ENCODE measurements at regions not wholly inside any gene's neighbourhood (a gene's known extent, or its start where the extent isn't known, plus 50 kb on each side); places are given as distances from the start of the nearest gene placed in this dataset.

DNA sequence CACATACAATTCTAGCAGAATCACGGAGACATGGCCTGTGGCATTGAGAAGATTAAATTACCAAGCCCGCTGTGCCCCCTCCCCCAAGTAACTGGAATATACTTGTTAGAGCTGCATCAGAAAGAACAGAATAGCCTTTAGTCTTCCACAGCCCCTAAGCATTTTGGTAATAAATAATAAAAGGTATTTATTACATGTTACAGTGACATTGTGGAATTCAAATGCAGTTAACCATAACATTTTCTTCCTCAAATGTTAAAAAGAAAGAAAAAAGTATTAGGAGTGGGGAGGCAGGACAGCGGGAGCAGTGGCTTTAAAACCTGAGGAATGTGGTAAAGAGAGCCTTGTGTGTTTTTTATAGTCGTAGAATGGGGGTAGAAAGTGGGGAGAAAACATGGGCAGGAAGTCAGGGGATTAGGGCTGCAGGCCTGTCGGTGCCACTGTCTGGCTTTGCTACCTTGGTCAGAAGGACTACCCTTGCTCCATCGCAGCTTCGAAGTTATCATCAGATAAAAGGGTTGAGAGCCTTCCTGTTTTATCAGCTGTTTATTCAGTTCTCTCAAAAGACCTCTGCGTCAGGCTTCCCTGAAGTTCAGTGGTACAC is 255.9 kb downstream of the MSRB3 start:
- Histone ChIP-seq H3K9me1 (ENCODE audit: control insufficient read depth, insufficient read depth, low read length) (no peaks in the 10 kb centered on the region), H3K4me2 (ENCODE audit: insufficient read depth, low read length) (no peak overlapping the region), H3K9ac (ENCODE audit: insufficient read depth in 1 of 2, low read depth in 2 of 2, low read length in 2 of 2) (no peak overlapping the region), H3K27me3 (ENCODE audit: control insufficient read depth in 2 of 2, insufficient read depth in 2 of 2, low read length in 2 of 2) (no peaks in the 10 kb centered on the region), H3K36me3 (ENCODE audit: control insufficient read depth, insufficient read depth, low read length) (no peaks in the 10 kb centered on the region), H3K4me1 (replicated peaks in 1 of 2; ENCODE audit: control insufficient read depth in 2 of 2, insufficient read depth in 2 of 2, low read length in 2 of 2) (no peaks in the 10 kb centered on the region; a peak in 1 of 5 replicates), H3K4me3 (no peak overlapping the region), H4K20me1 (replicated peaks; ENCODE audit: control insufficient read depth, insufficient read depth, low read length) (no peaks in the 10 kb centered on the region), H3K9me3 (replicated peaks; ENCODE audit: control insufficient read depth, insufficient read depth, low read depth, low read length) (no peaks in the 10 kb centered on the region), H3K79me2 (ENCODE audit: control insufficient read depth, insufficient read depth, low read length) (no peaks in the 10 kb centered on the region), H2AFZ (ENCODE audit: low read depth, low read length) (no peak overlapping the region), H3K27ac (ENCODE audit: extremely low read depth, low read depth, low read length) (no peak overlapping the region)
- no peak for FAIRE-seq
- ATAC-seq = no peak
- ChIA-PET CTCF (ENCODE audit: low intra/inter-chr PET ratio) (no interaction called here), POLR2A (no interaction called here)
- DNase-seq (ENCODE audit: extremely low read depth in 1 of 4, low spot score in 3 of 4) = no peak
- intact Hi-C loops (cut with micrococcal nuclease) (no loop called here), in situ Hi-C loops (cut with MboI) (no loop called here)
- 2% methylated on average over 8 of the region's 8 CpGs for WGBS (ENCODE audit: insufficient coverage, low coverage, missing lambda C conversion rate)
- no TSS peak for BruUV-seq (replicated peaks)
- TF ChIP-seq NFYB (IDR thresholded peaks at IDR 0.05; ENCODE audit: extremely low read depth, insufficient read length) (no peak), EWSR1 (IDR thresholded peaks at IDR 0.05; ENCODE audit: borderline replicate concordance, low read depth, partially characterized antibody) (no peak)
- TF ChIP-seq, protein P1, sequence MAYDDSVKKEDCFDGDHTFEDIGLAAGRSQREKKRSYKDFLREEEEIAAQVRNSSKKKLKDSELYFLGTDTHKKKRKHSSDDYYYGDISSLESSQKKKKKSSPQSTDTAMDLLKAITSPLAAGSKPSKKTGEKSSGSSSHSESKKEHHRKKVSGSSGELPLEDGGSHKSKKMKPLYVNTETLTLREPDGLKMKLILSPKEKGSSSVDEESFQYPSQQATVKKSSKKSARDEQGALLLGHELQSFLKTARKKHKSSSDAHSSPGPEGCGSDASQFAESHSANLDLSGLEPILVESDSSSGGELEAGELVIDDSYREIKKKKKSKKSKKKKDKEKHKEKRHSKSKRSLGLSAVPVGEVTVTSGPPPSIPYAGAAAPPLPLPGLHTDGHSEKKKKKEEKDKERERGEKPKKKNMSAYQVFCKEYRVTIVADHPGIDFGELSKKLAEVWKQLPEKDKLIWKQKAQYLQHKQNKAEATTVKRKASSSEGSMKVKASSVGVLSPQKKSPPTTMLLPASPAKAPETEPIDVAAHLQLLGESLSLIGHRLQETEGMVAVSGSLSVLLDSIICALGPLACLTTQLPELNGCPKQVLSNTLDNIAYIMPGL (CRISPR knock-in tag; IDR thresholded peaks at IDR 0.05) = no peak

DNA sequence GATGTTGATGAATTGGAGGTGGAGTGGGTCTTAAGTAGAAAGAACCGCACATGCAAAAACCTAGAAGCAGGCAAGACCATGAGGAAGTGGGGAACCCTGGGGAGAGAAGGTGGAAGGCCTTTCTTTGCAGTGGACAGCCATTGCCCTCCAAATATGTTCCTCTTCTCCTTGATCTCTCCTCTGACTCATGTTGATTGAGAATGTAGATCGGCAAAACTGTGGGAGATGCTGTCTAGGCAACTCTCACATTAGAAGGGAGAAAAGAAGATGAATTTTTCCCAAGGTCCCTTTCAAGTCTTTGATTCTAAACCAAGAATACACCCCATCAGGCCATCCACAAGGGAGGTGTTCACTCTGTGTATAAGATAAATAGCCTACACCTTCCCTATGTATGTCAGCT is 257.5 kb downstream of the MSRB3 start:
- no peaks in the 10 kb centered on the region; a peak in 1 of 5 replicates for H3K4me1 ChIP-seq (replicated peaks in 1 of 2; ENCODE audit: control insufficient read depth in 2 of 2, insufficient read depth in 2 of 2, low read length in 2 of 2)

More for the DNA sequence above, 257.5 kb downstream of the MSRB3 start:
- Histone ChIP-seq H3K79me2 (ENCODE audit: control insufficient read depth, insufficient read depth, low read length) (no peaks in the 10 kb centered on the region), H3K9me3 (replicated peaks; ENCODE audit: control insufficient read depth, insufficient read depth, low read depth, low read length) (peaks cover 2% of the 10 kb centered on the region), H3K36me3 (ENCODE audit: control insufficient read depth, insufficient read depth, low read length) (no peaks in the 10 kb centered on the region), H3K4me2 (ENCODE audit: insufficient read depth, low read length) (no peak overlapping the region), H3K4me3 (no peak overlapping the region), H3K27me3 (ENCODE audit: control insufficient read depth in 2 of 2, insufficient read depth in 2 of 2, low read length in 2 of 2) (no peaks in the 10 kb centered on the region), H3K9me1 (ENCODE audit: control insufficient read depth, insufficient read depth, low read length) (no peaks in the 10 kb centered on the region), H3K9ac (ENCODE audit: insufficient read depth in 1 of 2, low read depth in 2 of 2, low read length in 2 of 2) (no peak overlapping the region), H4K20me1 (replicated peaks; ENCODE audit: control insufficient read depth, insufficient read depth, low read length) (no peaks in the 10 kb centered on the region), H3K27ac (ENCODE audit: extremely low read depth, low read depth, low read length) (no peak overlapping the region), H2AFZ (ENCODE audit: low read depth, low read length) (no peak overlapping the region)
- 0% methylated on average over 2 of the region's 2 CpGs for WGBS (ENCODE audit: insufficient coverage, low coverage, missing lambda C conversion rate)
- FAIRE-seq (no peak), ATAC-seq (no peak), DNase-seq (ENCODE audit: extremely low read depth in 1 of 4, low spot score in 3 of 4) (no peak)
- in situ Hi-C loops (cut with MboI) = no loop called here
- intact Hi-C loops (cut with micrococcal nuclease) = no loop called here
- CTCF ChIA-PET (ENCODE audit: low intra/inter-chr PET ratio) = no interaction called here
- POLR2A ChIA-PET = no interaction called here
- no peak for TF ChIP-seq TAF15 (IDR thresholded peaks at IDR 0.05; ENCODE audit: low read depth, low read length)
- no peak for TF ChIP-seq NR2F6 (CRISPR knock-in tag; IDR thresholded peaks at IDR 0.05)
- TF ChIP-seq ZNF785 (CRISPR knock-in tag; IDR thresholded peaks at IDR 0.05) = no peak
- no TSS peak for BruUV-seq (replicated peaks)
